ENCODE measurements at regions not wholly inside any gene's neighbourhood (a gene's known extent, or its start where the extent isn't known, plus 50 kb on each side); places are given as distances from the start of the nearest gene placed in this dataset.

GRCh38 chrX:40202456-40202855, 104.7 kb upstream of the BCOR start:
- in situ Hi-C loops (cut with HindIII; ENCODE audit: low pct_ligation_motif_present, low sequenced_read_pairs), result no loop called here
- no peak overlapping the region for H3K4me3 ChIP-seq (ENCODE audit: low read depth, low read length)
- H3K27ac ChIP-seq, result no peak overlapping the region
- H3K36me3 ChIP-seq (replicated peaks), result no peaks in the 10 kb centered on the region
- no peaks in the 10 kb centered on the region for H3K27me3 ChIP-seq (replicated peaks)
- no peak for DNase-seq
- no peak for TF ChIP-seq CTCF (IDR thresholded peaks at IDR 0.05; ENCODE audit: low read depth, low read length, missing control alignments)

GRCh38 chrX:40201329-40201885, 103.6 kb upstream of the BCOR start:
- no peak overlapping the region for H3K27ac ChIP-seq
- TF ChIP-seq CTCF (IDR thresholded peaks at IDR 0.05; ENCODE audit: low read depth, low read length, missing control alignments), result no peak
- H3K27me3 ChIP-seq (replicated peaks), result no peaks in the 10 kb centered on the region
- in situ Hi-C loops (cut with HindIII; ENCODE audit: low pct_ligation_motif_present, low sequenced_read_pairs), result no loop called here
- DNase-seq, result no peak
- no peak overlapping the region for H3K4me3 ChIP-seq (ENCODE audit: low read depth, low read length)
- H3K36me3 ChIP-seq (replicated peaks), result no peaks in the 10 kb centered on the region

- DNase-seq, result no peak
- H3K4me3 ChIP-seq (ENCODE audit: low read depth, low read length), result no peak overlapping the region
- no peak overlapping the region for H3K27ac ChIP-seq
- no peak for TF ChIP-seq CTCF (IDR thresholded peaks at IDR 0.05; ENCODE audit: low read depth, low read length, missing control alignments)
- in situ Hi-C loops (cut with HindIII; ENCODE audit: low pct_ligation_motif_present, low sequenced_read_pairs), result no loop called here
- H3K27me3 ChIP-seq (replicated peaks), result no peaks in the 10 kb centered on the region
- H3K36me3 ChIP-seq (replicated peaks), result no peaks in the 10 kb centered on the region
Observed at GRCh38 chrX:40199704-40200103, 101.9 kb upstream of the BCOR start.

- no peak for TF ChIP-seq CTCF (IDR thresholded peaks at IDR 0.05; ENCODE audit: low read depth, low read length, missing control alignments)
- Histone ChIP-seq H3K27ac (no peak overlapping the region), H3K27me3 (replicated peaks) (no peaks in the 10 kb centered on the region), H3K36me3 (replicated peaks) (no peaks in the 10 kb centered on the region), H3K4me3 (ENCODE audit: low read depth, low read length) (no peak overlapping the region)
- in situ Hi-C loops (cut with HindIII; ENCODE audit: low pct_ligation_motif_present, low sequenced_read_pairs), result no loop called here
- no peak for DNase-seq
Observed at GRCh38 chrX:40197071-40197470, 99.3 kb upstream of the BCOR start.

GRCh38 chrX:40195368-40195767, 97.6 kb upstream of the BCOR start:
- Histone ChIP-seq H3K27me3 (replicated peaks) (no peaks in the 10 kb centered on the region), H3K36me3 (replicated peaks) (no peaks in the 10 kb centered on the region), H3K4me3 (ENCODE audit: low read depth, low read length) (no peak overlapping the region), H3K27ac (no peak overlapping the region)
- no peak for DNase-seq
- in situ Hi-C loops (cut with HindIII; ENCODE audit: low pct_ligation_motif_present, low sequenced_read_pairs), result no loop called here
- TF ChIP-seq CTCF (IDR thresholded peaks at IDR 0.05; ENCODE audit: low read depth, low read length, missing control alignments), result no peak

GRCh38 chrX:40192196-40192595, 94.4 kb upstream of the BCOR start:
- in situ Hi-C loops (cut with HindIII; ENCODE audit: low pct_ligation_motif_present, low sequenced_read_pairs), result no loop called here

More at GRCh38 chrX:40192196-40192595, 94.4 kb upstream of the BCOR start:
- no peaks in the 10 kb centered on the region for H3K36me3 ChIP-seq (replicated peaks)
- no peak for DNase-seq
- H3K27me3 ChIP-seq (replicated peaks), result no peaks in the 10 kb centered on the region
- no peak overlapping the region for H3K27ac ChIP-seq
- no peak overlapping the region for H3K4me3 ChIP-seq (ENCODE audit: low read depth, low read length)
- TF ChIP-seq CTCF (IDR thresholded peaks at IDR 0.05; ENCODE audit: low read depth, low read length, missing control alignments), result no peak

Measured in brain microvascular endothelial cell (primary cell).